ENCODE measurements at regions not wholly inside any gene's neighbourhood (a gene's known extent, or its start where the extent isn't known, plus 50 kb on each side); places are given as distances from the start of the nearest gene placed in this dataset.

DNA sequence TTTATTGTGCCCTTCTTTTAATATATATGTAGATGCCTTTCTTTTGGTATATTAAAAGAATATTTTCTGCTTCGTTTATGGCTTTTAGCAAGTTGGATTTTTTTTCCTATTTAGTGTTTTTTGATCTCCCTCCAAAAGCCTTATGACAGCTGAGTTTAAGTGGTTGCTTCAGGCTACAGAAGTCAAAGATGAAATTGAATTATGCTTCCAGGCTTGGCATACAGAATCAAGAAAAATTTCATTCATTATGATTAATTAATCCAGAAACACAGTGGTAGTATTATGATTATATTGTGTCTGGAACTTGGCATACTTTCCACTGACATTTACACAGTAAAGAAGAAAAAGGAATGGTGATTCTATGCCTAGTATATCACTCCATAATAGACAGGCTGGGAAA lies 63.8 kb upstream of the SEM1 start:
- TF ChIP-seq EP300 (IDR thresholded peaks at IDR 0.05) (no peak), POLR2A (IDR thresholded peaks at IDR 0.05) (no peak)

All from suprapubic skin (tissue), 2 donors.